NB4 (cell line): ENCODE measurements at regions not wholly inside any gene's neighbourhood (a gene's known extent, or its start where the extent isn't known, plus 50 kb on each side); places are given as distances from the start of the nearest gene placed in this dataset.

Source experiments
- DNase-seq: peaks from one replicate; pipeline ENCODE4 v3.0.0; 2010; ENCODE audit warnings: low read depth
- H3K4me3 ChIP-seq: one replicate; pipeline ENCODE4 v1.5.1; 2011; ENCODE audit warnings: mild to moderate bottlenecking, low read depth, low read length, moderate library complexity
- CTCF ChIP-seq: IDR thresholded peaks from one replicate; pipeline ENCODE4 v1.5.1; 2012; ENCODE audit warnings: low read depth, low read length
- MAX ChIP-seq: IDR thresholded peaks from 2 replicates; pipeline ENCODE4 v1.6.1; 2011; ENCODE audit warnings: low read depth, low read length
- MYC ChIP-seq: IDR thresholded peaks from 2 replicates; pipeline ENCODE4 v1.6.1; 2011; ENCODE audit warnings: low read depth, low read length
- POLR2A ChIP-seq: IDR thresholded peaks from 2 replicates; pipeline ENCODE4 v1.6.1; 2011; ENCODE audit warnings: mild to moderate bottlenecking; ENCODE audit not compliant: insufficient read length; ENCODE audit errors: extremely low read depth

GRCh38 chr18:75782204-75782603 is 354.7 kb upstream of the SMIM21 start:
- TF ChIP-seq MAX (no peak), MYC (no peak), CTCF (no peak), POLR2A (no peak)
- no peak for DNase-seq
- H3K4me3 ChIP-seq, result no peak overlapping the region

GRCh38 chr18:75779910-75780309 is 352.4 kb upstream of the SMIM21 start:
- H3K4me3 ChIP-seq, result no peak overlapping the region
- no peak for TF ChIP-seq POLR2A
- TF ChIP-seq CTCF, result no peak
- no peak for TF ChIP-seq MYC
- TF ChIP-seq MAX, result no peak
- DNase-seq, result no peak

GRCh38 chr18:75779450-75779849 is 351.9 kb upstream of the SMIM21 start:
- no peak for TF ChIP-seq POLR2A
- no peak for TF ChIP-seq MYC
- no peak for TF ChIP-seq CTCF
- no peak for TF ChIP-seq MAX

GRCh38 chr18:75777630-75778029 is 350.1 kb upstream of the SMIM21 start:
- no peak for TF ChIP-seq MYC
- no peak for TF ChIP-seq MAX
- TF ChIP-seq POLR2A, result no peak
- no peak for TF ChIP-seq CTCF
- DNase-seq, result no peak
- no peak overlapping the region for H3K4me3 ChIP-seq

More at GRCh38 chr18:75779450-75779849, 351.9 kb upstream of the SMIM21 start:
- DNase-seq, result no peak
- no peak overlapping the region for H3K4me3 ChIP-seq

- TF ChIP-seq CTCF (no peak), MYC (no peak), MAX (no peak), POLR2A (no peak)
- DNase-seq, result no peak
These were observed 347.6 kb upstream of the SMIM21 start for GRCh38 chr18:75775121-75775520.

GRCh38 chr18:75773618-75774017 is 346.1 kb upstream of the SMIM21 start:
- no peak overlapping the region for H3K4me3 ChIP-seq
- no peak for TF ChIP-seq CTCF
- TF ChIP-seq POLR2A, result no peak
- TF ChIP-seq MAX, result no peak
- TF ChIP-seq MYC, result no peak
- no peak for DNase-seq

More at GRCh38 chr18:75775121-75775520, 347.6 kb upstream of the SMIM21 start:
- no peak overlapping the region for H3K4me3 ChIP-seq
